SK-N-SH treated with all-trans-retinoic acid at 6 μM for 48 hours (cell line): ENCODE measurements at regions not wholly inside any gene's neighbourhood (a gene's known extent, or its start where the extent isn't known, plus 50 kb on each side); places are given as distances from the start of the nearest gene placed in this dataset.

Experiments used
- ATAC-seq: fragments of 200-7000 bp; cut with Tn5 transposase; 3 replicates; pipeline ENCODE4 v1.9.1; 2020; ENCODE audit warnings: mild to moderate bottlenecking, moderate library complexity
- ARNTL ChIP-seq: fragments of 450-650 bp; formaldehyde crosslinking; IDR thresholded peaks from 2 replicates; pipeline ENCODE4 v1.5.0; 2020; ENCODE audit warnings: low read depth, mild to moderate bottlenecking, moderate library complexity, borderline replicate concordance
- BACH2 ChIP-seq: fragments of 250-450 bp; sonication (Bioruptor Pico); IDR thresholded peaks from 2 replicates; pipeline ENCODE4 v1.9.0; 2021; ENCODE audit warnings: mild to moderate bottlenecking, borderline replicate concordance
- CSDC2 ChIP-seq: fragments of 250-450 bp; sonication (Bioruptor Pico); IDR thresholded peaks from 2 replicates; pipeline ENCODE4 v1.5.0; 2020; ENCODE audit warnings: mild to moderate bottlenecking, moderate library complexity
- ISL1 ChIP-seq: fragments of 250-450 bp; sonication (Bioruptor Pico); IDR thresholded peaks from 2 replicates; pipeline ENCODE4 v2.1.2; 2022; ENCODE audit warnings: mild to moderate bottlenecking, moderate library complexity
- OSR1 ChIP-seq: fragments of 250-450 bp; sonication (Bioruptor Pico); IDR thresholded peaks from 2 replicates; pipeline ENCODE4 v1.8.0; 2022; ENCODE audit warnings: moderate library complexity, mild to moderate bottlenecking, inconsistent platforms
- PATZ1 ChIP-seq: fragments of 250-450 bp; sonication (Bioruptor Pico); IDR thresholded peaks from 2 replicates; pipeline ENCODE4 v1.8.0; 2020; ENCODE audit warnings: mild to moderate bottlenecking, moderate library complexity, borderline replicate concordance
- PPARA ChIP-seq: fragments of 250-450 bp; sonication (Bioruptor Pico); IDR thresholded peaks from 2 replicates; pipeline ENCODE4 v1.5.0; 2020; ENCODE audit warnings: mild to moderate bottlenecking, borderline replicate concordance
- RARB ChIP-seq: fragments of 250-450 bp; sonication (Bioruptor Pico); IDR thresholded peaks from 2 replicates; pipeline ENCODE4 v1.8.0; 2021; ENCODE audit warnings: mild to moderate bottlenecking, moderate library complexity
- SNAI2 ChIP-seq: fragments of 250-450 bp; sonication (Bioruptor Pico); IDR thresholded peaks from 2 replicates; pipeline ENCODE4 v1.5.0; 2020; ENCODE audit warnings: mild to moderate bottlenecking, moderate library complexity
- TCF4 ChIP-seq: fragments of 250-450 bp; sonication (Bioruptor Pico); IDR thresholded peaks from 2 replicates; pipeline ENCODE4 v1.8.0; 2021; ENCODE audit warnings: mild to moderate bottlenecking, moderate library complexity, borderline replicate concordance
- TOX ChIP-seq: fragments of 250-450 bp; sonication (Bioruptor Pico); IDR thresholded peaks from 2 replicates; pipeline ENCODE4 v1.8.0; 2021; ENCODE audit warnings: mild to moderate bottlenecking, moderate library complexity, borderline replicate concordance
- TSHZ2 ChIP-seq: fragments of 250-450 bp; sonication (Bioruptor Pico); IDR thresholded peaks from 2 replicates; pipeline ENCODE4 v1.5.0; 2020; ENCODE audit warnings: mild to moderate bottlenecking, moderate library complexity
- ZC3H10 ChIP-seq: fragments of 250-450 bp; sonication (Bioruptor Pico); IDR thresholded peaks from 2 replicates; pipeline ENCODE4 v1.5.1; 2021; ENCODE audit warnings: mild to moderate bottlenecking, moderate library complexity
- ZFP3 ChIP-seq: fragments of 250-450 bp; sonication (Bioruptor Pico); IDR thresholded peaks from 2 replicates; pipeline ENCODE4 v1.5.0; 2020; ENCODE audit warnings: mild to moderate bottlenecking, moderate library complexity
- ZFP30 ChIP-seq: fragments of 450-650 bp; formaldehyde crosslinking; IDR thresholded peaks from 2 replicates; pipeline ENCODE4 v1.5.0; 2022; ENCODE audit warnings: mild to moderate bottlenecking, moderate library complexity
- ZNF565 ChIP-seq: fragments of 450-650 bp; formaldehyde crosslinking; conservative IDR thresholded peaks from 2 replicates; pipeline ENCODE4 v1.5.0; 2020; ENCODE audit warnings: low read depth, mild to moderate bottlenecking, moderate library complexity
- ZNF70 ChIP-seq: fragments of 450-650 bp; formaldehyde crosslinking; IDR thresholded peaks from 2 replicates; pipeline ENCODE4 v1.5.0; 2020; ENCODE audit warnings: mild to moderate bottlenecking, moderate library complexity
- ZNF8 ChIP-seq: fragments of 450-650 bp; formaldehyde crosslinking; IDR thresholded peaks from 2 replicates; pipeline ENCODE4 v1.5.0; 2020; ENCODE audit warnings: mild to moderate bottlenecking, moderate library complexity
- TF ChIP-seq, protein P1 (sequence below): fragments of 250-450 bp; sonication (Bioruptor Pico); IDR thresholded peaks from 2 replicates; pipeline ENCODE4 v1.5.1; 2021; ENCODE audit warnings: mild to moderate bottlenecking, moderate library complexity
- TF ChIP-seq, protein P2 (sequence below): fragments of 250-450 bp; sonication (Bioruptor Pico); IDR thresholded peaks from 2 replicates; pipeline ENCODE4 v1.8.0; 2021; ENCODE audit warnings: low read depth, mild to moderate bottlenecking, moderate library complexity, borderline replicate concordance

- no peak for TF ChIP-seq ZC3H10 (CRISPR knock-in tag)
- no peak for ATAC-seq
Measured at GRCh38 chr21:23524685-23525084, 2082.6 kb downstream of the MRPL39 start.

DNA sequence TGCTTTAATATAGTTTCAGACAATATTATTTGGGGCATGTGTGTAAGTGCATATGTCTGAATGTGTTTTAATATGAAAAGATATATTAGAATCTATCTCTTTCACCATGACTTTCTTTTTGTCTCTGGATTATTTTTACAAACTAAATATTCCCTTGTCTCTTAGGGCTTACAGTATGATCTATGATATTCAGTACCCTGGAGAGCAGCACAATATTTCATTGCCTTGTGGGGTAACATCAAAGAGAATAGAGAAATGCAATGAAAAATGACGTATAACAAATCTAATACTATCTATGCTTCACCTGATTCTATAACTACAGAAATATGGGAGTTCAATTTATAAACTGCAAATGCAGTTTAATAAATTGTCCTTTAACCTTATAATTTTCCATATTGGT, 2084.5 kb downstream of the MRPL39 start:
- no peak for ATAC-seq
- TF ChIP-seq PATZ1 (no peak), BACH2 (CRISPR knock-in tag) (no peak), SNAI2 (CRISPR knock-in tag) (no peak), ZNF8 (no peak), ZFP30 (CRISPR knock-in tag) (no peak), RARB (CRISPR knock-in tag) (no peak), TCF4 (CRISPR knock-in tag) (no peak), ISL1 (CRISPR knock-in tag) (no peak), ZNF70 (CRISPR knock-in tag) (no peak), TOX (CRISPR knock-in tag) (no peak), ZFP3 (CRISPR knock-in tag) (no peak), PPARA (CRISPR knock-in tag) (no peak)
- TF ChIP-seq, protein P1, sequence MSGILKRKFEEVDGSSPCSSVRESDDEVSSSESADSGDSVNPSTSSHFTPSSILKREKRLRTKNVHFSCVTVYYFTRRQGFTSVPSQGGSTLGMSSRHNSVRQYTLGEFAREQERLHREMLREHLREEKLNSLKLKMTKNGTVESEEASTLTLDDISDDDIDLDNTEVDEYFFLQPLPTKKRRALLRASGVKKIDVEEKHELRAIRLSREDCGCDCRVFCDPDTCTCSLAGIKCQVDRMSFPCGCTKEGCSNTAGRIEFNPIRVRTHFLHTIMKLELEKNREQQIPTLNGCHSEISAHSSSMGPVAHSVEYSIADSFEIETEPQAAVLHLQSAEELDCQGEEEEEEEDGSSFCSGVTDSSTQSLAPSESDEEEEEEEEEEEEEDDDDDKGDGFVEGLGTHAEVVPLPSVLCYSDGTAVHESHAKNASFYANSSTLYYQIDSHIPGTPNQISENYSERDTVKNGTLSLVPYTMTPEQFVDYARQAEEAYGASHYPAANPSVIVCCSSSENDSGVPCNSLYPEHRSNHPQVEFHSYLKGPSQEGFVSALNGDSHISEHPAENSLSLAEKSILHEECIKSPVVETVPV (CRISPR knock-in tag): no peak

DNA sequence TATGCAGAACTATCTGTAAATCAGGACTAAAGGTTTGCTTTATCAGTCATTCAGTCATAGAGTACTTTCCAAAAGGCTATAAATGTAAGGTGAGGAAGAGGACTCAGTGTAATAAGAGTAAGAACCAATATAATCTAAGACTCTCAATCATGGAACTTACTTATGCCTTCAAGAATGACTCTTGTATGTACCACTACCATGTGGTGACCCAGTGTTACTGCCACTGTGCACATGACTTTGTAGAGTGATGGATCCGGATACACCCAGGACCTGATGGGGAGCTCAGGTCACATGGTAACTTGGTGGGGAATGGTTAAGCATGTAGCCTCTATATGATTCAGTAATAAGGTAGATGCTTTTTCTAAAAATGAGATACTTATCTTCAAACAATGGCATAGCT, 2099.8 kb downstream of the MRPL39 start:
- TF ChIP-seq SNAI2 (CRISPR knock-in tag) (no peak), ZNF70 (CRISPR knock-in tag) (no peak), PATZ1 (no peak), ARNTL (CRISPR knock-in tag) (no peak), ZFP30 (CRISPR knock-in tag) (no peak), TCF4 (CRISPR knock-in tag) (no peak), ZNF8 (no peak), PPARA (CRISPR knock-in tag) (no peak)
- TF ChIP-seq, protein P1 (CRISPR knock-in tag): no peak

GRCh38 chr21:23496729-23497128, 2110.6 kb downstream of the MRPL39 start:
- ATAC-seq: no peak
- TF ChIP-seq ZFP3 (CRISPR knock-in tag): no peak
- TF ChIP-seq, protein P2, sequence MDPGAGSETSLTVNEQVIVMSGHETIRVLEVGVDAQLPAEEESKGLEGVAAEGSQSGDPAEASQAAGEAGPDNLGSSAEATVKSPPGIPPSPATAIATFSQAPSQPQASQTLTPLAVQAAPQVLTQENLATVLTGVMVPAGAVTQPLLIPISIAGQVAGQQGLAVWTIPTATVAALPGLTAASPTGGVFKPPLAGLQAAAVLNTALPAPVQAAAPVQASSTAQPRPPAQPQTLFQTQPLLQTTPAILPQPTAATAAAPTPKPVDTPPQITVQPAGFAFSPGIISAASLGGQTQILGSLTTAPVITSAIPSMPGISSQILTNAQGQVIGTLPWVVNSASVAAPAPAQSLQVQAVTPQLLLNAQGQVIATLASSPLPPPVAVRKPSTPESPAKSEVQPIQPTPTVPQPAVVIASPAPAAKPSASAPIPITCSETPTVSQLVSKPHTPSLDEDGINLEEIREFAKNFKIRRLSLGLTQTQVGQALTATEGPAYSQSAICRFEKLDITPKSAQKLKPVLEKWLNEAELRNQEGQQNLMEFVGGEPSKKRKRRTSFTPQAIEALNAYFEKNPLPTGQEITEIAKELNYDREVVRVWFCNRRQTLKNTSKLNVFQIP (CRISPR knock-in tag): no peak
- TF ChIP-seq ZFP30 (CRISPR knock-in tag): no peak
- no peak for TF ChIP-seq CSDC2 (CRISPR knock-in tag)
- TF ChIP-seq, protein P1 (CRISPR knock-in tag): no peak
- TF ChIP-seq RARB (CRISPR knock-in tag): no peak
- no peak for TF ChIP-seq ISL1 (CRISPR knock-in tag)
- TF ChIP-seq OSR1 (CRISPR knock-in tag): no peak
- no peak for TF ChIP-seq SNAI2 (CRISPR knock-in tag)
- no peak for TF ChIP-seq TSHZ2 (CRISPR knock-in tag)
- TF ChIP-seq ZC3H10 (CRISPR knock-in tag): no peak
- no peak for TF ChIP-seq TOX (CRISPR knock-in tag)
- no peak for TF ChIP-seq ARNTL (CRISPR knock-in tag)
- no peak for TF ChIP-seq PATZ1
- TF ChIP-seq ZNF565: no peak

More for the DNA sequence above, 2099.8 kb downstream of the MRPL39 start:
- no peak for ATAC-seq
